GM12891 (cell line): ENCODE measurements at regions not wholly inside any gene's neighbourhood (a gene's known extent, or its start where the extent isn't known, plus 50 kb on each side); places are given as distances from the start of the nearest gene placed in this dataset.

ENCODE experiments used
- POLR2A ChIP-seq: IDR thresholded peaks from 2 replicates; pipeline ENCODE4 v1.6.1; 2011; ENCODE audit warnings: low read depth, low read length, control low read depth
- POLR2AphosphoS5 ChIP-seq: IDR thresholded peaks from 2 replicates; pipeline ENCODE4 v1.6.1; 2011; ENCODE audit warnings: low read depth, low read length, control low read depth
- SPI1 ChIP-seq: IDR thresholded peaks from 2 replicates; pipeline ENCODE4 v1.6.1; 2011; ENCODE audit warnings: low read depth, low read length, control low read depth
- TAF1 ChIP-seq: IDR thresholded peaks from 2 replicates; pipeline ENCODE4 v1.6.1; 2011; ENCODE audit warnings: low read depth, low read length, control low read depth

DNA sequence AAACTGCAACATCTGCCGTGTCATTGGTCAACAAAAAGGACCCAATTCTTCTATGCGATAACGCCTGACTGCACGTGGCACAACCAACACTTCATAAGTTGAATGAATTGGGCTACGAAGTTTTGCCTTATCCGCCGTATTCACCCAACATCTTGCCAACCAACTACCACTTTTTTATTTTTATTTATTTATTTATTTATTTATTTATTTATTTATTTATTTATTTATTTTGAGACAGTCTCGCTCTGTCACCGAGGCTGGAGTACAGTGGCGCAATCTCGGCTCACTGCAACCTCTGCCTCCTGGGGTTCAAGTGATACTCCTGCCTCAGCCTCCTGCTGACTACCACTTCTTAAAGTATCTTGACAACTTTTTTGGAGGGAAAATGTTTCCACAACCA is 127.4 kb downstream of the RASSF9 start:
- no peak for TF ChIP-seq POLR2AphosphoS5
- TF ChIP-seq SPI1: no peak
- no peak for TF ChIP-seq POLR2A
- TF ChIP-seq TAF1: no peak
